ENCODE measurements at regions not wholly inside any gene's neighbourhood (a gene's known extent, or its start where the extent isn't known, plus 50 kb on each side); places are given as distances from the start of the nearest gene placed in this dataset.
"Not testable (repeated sequence)": the region's sequence is repeated elsewhere in the genome, so short reads cannot be mapped to it uniquely, and the experiment has no call there.

GRCh38 chr22:12279512-12280474 lies 3248.2 kb upstream of the OR11H1 start:
- H3K27ac ChIP-seq; H3K4me3 ChIP-seq; H3K4me1 ChIP-seq; H3K36me3 ChIP-seq; DNase-seq; ATAC-seq; H3K27me3 ChIP-seq; H3K9me3 ChIP-seq; intact Hi-C loops (cut with DNase I): not testable (repeated sequence)
- 67 to 70% methylated on average over 24 to 26 of the region's 26 CpGs for WGBS, 2 donors

GRCh38 chr22:12284690-12285089 lies 3243.3 kb upstream of the OR11H1 start:
- ATAC-seq; H3K4me1 ChIP-seq; H3K27ac ChIP-seq; H3K36me3 ChIP-seq; H3K9me3 ChIP-seq; H3K27me3 ChIP-seq; H3K4me3 ChIP-seq; DNase-seq; intact Hi-C loops (cut with DNase I): not testable (repeated sequence)
- 4 to 6% methylated on average over 2 of the region's 2 CpGs for WGBS, 2 donors

GRCh38 chr22:12297351-12297750 lies 3230.6 kb upstream of the OR11H1 start:
- intact Hi-C loops (cut with DNase I); ATAC-seq; H3K36me3 ChIP-seq; H3K4me1 ChIP-seq; H3K9me3 ChIP-seq; H3K27ac ChIP-seq; H3K27me3 ChIP-seq; H3K4me3 ChIP-seq: not testable (repeated sequence)
- peak in 1 of 2 donors; percentile 14 for DNase-seq
- 71 to 80% methylated on average over 13 of the region's 13 CpGs for WGBS, 2 donors

All from heart right ventricle (tissue), 16 donors.